ENCODE measurements at regions not wholly inside any gene's neighbourhood (a gene's known extent, or its start where the extent isn't known, plus 50 kb on each side); places are given as distances from the start of the nearest gene placed in this dataset.

DNA sequence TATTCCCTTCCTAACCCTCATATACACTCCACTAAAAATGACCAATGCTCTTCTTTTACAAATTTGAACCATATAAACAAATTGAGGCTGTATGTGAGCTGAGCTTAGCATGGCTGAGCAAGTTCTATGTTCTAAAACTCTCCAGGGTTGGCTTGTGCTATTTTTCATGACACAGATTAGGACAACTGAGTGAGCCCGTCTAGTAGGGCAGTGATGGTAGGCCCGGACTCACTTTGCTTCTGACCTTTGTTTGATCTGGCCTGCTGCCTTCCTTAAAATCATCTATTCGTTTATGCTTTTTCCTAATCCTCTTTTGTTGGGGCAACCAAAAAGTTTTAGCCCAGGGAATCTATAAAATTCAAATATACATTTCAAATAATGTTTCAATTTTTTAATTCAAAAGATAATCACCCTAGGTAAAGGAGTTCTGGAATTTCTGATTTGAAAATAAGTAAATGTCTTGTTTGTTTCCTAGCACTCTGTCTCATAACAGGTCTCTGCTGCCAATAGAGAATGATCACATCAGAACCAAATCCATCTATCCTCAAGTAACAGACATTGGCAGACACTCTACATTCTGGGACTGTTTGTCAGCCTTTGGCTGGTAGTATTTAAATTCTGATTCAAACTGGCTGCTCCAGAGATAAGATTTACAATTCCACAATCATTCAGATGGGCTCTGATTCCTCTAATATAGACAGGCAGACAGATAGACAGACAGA, 217.0 kb upstream of the TARS1 start:
- no peak for DNase-seq

DNA sequence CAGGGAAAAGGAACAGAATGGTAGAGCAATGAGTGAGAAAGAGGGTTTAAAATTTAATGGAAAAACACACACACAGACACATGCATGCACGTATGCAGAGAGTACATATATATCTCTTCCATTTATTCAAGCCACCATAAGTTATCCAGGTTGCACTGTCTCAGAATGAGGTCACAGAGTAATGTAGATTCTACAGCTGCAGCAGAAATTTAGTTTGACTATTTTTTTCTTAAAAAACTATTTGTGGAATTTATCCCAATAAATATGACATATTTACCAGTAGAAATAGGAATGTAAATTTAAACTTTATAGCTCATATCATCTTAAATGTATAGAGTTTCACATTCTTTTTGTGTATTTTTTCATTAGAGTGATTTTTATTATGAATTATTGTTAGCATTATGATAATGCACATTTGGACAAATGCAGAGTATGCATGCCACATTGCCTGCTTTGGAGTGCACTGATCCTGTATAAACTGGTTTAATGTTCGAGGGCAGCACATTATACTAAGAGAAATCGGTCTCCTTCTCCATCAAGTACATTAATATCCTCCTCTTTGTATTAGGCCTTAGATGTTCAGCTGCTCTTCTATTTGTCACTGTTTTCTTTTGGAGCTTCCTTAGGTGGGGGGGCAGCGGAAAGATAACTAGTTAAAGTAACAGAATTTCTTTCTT, 216.3 kb upstream of the TARS1 start:
- DNase-seq = no peak

DNA sequence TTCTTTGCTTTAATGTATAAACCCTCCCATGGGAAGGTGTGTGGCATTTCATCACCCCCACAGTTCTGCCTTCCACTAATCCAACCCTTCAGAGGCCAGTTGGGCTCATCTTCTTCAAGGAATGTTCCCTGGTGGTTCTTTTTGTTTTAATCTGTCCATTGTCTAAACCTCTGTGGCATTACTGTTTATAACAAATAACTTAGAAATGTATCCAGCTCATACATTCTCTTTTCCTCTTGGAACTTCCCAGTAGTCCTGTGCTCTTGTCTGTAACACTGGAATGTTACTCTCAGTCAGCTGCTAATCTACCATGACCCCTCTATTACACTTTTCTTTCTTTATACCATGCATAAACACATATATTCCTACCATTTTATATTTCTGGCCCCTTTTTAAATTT, 213.5 kb upstream of the TARS1 start:
- no peak for DNase-seq

DNA sequence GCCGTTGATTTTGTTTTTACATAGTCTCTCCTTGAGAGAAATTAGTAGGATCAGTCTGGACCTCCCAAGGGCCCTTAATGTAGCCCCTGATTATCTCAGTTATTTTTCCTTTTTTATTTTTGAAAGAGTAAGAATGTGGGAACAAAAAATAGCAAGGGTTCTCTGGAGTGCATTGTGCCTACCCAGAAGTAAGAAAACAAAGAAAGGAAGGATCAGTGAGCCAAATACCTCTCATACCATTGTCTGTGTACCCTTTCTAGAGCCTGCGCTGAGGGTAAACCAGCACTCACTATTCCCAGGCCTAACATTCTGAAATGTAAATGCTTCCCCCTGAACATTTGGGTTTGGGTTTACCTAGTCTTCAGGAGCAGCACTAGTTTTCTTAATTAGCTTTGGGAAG, 213.0 kb upstream of the TARS1 start:
- no peak for DNase-seq

DNA sequence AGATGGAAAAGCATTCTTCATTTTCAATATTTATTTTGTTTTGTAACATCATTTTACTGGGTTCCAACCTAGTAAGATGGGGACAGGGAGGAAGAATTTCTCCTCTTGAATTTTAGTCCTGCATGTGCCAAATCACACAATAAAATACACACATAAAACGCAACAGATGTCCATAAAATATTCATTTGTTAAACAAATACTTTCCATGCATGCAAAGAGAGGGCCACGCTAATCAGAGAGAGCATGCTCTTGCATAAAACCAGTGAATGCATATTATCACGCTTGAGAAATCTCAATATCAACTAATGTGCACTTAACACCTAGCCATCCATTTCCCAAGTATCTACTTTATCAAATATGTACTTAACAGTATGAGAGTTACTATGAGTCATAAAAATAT, 212.6 kb upstream of the TARS1 start:
- DNase-seq = no peak

DNA sequence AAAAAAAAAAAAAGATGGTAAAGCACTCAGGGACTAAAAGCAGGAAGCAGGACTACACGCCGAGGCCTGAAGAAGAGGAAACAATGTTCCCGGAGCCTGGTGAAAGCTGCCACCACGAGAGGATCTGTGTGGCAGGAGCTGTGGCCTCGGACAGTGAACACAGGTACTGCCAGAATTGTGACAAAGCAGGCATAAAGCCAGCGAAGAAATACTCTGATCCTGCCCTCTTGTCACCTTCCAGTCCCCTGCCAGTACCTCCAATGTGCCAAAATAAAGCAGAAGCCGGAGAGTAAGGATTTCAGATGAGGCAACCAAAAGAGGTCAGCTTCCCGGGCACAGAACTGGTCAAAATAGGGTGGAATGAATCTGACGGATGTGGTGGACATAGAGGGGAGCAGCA, 211.5 kb upstream of the TARS1 start:
- no peak for DNase-seq

DNA sequence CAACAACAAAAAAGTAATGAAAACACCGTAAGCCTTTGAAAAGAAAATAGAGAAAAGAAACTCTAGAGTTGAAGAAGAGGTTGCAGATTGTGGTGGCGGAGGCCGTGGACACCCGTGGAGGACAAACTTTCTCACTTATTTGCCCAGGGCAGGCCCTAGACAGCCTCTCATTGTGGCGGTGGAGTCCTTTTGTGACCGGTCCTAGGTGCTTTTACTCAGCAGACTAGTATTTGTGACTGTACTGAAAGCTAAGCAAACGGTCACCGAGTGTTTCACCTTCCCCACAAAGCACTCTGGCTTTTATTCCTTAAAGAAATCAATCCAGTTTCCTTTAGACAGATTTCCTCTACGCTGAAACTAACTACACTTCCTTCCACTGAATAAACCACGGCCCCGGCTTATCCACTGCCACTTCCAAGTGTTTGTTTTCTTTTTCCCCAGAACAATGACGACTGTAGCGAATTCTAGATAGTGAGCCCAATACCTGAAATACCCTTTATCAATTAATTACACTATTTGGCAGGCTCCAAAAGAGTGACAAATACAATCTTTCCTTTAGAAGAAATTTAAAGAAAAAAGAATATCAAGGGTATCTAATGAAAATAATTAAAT, 210.2 kb upstream of the TARS1 start:
- DNase-seq = no peak

DNA sequence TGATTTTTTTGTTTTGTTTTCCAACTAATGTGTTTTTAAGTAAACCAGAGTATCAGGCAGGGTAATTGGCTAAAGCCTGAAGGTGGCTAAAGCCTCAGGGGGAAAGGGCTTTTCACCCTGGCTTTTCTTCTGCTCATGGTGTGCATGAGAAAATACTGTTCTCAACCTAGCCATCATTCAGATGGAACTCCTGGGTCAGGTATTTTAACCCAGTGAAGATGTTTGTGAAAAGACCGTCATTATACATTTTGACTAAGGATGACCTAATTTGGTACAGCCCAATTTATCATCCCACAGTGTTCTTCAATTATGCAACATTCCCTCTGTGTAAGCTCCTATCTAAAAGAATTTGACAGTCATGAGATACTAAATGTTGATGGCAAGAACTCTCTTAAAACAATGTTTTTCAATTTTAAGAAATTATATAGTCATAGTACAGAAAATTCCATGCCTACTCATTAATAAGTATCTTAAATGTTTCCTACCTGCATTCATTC, 209.5 kb upstream of the TARS1 start:
- no peak for DNase-seq

DNA sequence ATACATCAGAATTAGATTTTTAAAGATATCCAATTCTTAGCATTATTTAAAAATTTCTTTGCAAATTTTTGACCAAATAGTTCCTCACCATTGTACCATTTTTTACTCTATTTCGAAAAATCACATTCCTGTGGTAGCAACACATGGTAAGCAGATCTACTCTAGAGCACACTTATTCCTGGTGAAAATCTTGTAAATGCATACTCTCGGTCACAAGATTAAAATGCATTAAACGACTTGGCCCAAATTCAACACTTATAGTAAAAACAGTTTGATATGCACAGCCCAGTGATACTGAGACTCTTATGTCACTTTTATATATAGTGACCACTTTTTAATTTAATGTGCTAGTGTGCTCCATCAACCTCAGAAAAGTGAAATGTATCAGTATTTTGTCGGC, 208.8 kb upstream of the TARS1 start:
- no peak for DNase-seq

DNA sequence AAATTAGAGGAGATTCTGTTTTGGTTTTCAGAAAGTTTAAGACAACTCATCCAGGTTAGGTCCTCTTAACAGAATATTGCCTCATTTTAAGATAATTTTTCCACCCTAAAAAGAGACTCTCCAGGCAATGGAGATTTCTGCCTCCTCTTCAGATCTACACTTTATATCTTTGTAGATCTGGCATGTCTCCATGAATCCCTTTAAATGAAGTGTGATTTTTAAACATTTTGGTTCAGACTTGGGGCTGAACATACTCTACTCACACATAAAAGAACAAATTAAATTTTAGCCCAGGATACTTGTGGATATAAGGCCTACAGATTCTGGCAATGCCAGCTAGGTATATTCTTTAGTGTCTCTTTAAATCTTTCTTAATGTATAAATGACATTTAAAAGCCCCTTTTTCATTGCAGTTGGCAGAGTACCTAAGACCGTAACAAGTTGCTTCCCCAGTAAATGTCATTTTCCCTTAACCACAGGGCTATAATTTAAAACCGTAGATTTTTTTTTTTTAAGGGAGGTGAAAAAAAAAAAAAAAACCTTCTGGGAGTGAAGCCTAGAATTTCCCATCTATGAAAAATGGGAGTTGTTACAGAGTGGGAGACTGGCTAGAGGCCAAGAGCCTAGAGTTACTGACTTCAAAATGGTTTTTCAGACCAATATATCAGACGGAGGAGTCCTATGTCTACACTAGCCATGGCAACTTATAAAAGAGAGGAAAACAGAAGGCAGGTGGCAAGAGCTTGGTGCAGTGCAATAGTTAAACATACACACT, 207.8 kb upstream of the TARS1 start:
- DNase-seq = peak; percentile 38

DNA sequence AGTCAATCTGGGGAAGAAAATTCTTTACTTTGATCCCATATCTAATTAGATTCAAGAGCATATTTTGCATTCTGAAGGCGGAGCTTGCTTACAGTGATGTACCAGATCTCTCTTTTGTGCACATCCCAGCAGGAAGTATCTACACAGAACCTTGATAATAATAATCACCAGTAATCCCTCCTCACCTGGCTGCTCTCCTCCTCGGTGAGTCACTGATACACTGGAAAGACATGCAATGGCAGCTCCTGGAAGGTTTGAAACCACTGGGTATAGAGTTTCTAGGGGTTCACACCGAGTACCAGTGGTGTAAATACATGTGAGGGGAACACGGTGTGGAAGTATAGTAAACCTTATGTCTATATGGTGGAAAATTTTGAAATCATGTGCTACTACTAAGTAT, 205.5 kb upstream of the TARS1 start:
- no peak for DNase-seq

DNA sequence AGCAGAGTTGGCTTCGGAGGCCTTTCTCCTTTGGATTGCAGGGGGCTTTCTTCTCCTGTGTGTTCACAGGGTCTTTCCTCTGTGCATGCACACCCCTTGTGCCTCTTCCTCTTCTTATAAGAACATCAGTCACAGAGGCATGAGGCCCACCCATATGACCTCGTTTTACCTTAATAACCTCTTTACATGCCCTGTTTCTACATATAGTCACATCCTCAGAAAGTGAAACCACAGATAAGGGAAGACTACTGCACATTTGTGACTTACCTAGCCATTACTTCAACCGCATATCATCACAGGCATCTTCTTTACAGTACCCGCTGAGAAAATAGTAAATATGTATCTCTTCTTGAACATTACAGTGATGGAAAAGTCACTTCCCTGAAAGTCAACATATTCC, 204.9 kb upstream of the TARS1 start:
- no peak for DNase-seq

DNA sequence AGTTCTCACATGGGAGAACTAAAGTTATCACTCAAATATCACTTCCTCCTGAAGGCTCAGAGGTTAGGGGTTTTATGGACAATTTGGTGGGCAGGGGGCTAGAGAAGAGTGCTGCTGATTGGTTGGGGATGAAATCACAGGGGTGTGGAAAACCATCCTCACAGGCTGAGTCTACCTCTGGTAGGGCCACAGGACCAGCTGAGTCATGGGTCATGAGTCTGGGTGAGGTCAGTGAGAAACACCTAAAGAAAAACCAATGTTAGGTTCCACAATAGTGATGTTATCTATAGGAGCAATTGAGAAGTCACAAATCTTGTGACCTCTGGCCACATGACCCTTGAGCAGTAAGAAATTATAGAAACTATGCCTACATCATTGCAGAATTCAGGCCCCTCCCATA, 203.3 kb upstream of the TARS1 start:
- no peak for DNase-seq

DNA sequence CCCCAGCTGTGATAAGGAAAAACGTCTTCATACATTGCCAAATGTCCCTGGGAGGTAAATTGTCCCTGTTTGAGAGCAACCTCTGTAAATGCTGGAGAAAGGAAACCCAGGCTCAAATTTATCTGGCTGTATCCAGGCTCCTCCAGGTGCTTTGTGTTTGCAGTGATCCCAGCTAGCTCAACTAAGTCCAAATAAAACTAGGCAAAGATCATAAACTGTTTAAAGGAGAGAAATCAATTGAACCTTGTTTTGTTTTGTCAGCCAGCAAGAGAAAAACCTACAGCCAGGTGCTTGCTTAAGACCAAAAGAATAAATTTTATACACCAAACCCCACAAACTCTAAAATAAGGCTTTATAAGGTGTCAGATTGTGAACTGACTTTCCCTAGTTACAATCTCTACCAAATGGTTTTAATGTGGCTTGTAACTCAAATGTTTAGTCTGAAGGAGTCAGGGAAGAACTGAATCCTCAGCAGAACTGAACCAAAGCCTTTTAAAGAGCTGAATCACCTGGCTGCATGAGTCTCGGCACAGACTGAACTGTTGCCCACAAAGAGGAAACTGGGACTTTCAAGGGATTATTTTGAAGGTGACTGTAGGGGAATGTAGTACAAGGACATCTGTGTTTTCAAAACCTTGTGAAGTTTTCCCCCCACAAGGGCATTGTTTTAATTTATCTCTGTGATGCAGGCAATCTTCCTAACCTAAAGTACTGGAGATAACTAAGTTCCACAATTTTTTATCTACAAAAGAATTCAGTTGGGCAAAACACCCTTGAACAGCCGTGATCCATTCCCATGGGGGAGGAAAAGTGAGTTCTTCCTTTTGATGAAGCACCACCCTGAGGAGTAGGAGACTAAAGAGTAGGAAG, 201.7 kb upstream of the TARS1 start:
- DNase-seq = no peak

DNA sequence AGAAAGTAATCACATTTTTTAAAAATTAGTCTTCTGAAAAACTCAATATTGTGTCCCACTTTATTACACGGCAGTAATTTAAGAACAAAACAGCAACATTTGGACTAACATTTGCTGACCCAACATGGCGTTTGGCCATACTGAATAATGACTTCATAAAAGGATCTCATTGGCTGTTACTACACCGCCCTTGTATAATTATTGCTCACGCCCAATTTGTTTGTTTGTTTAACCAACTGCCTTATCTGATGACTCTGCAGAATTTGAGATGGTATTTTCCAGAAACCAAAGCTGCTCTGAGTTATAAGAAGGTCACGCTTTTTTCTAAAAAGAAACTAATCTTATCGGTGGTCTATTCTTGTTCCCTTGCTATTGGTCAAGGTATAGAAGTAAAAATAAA, 200.2 kb upstream of the TARS1 start:
- DNase-seq = no peak

DNA sequence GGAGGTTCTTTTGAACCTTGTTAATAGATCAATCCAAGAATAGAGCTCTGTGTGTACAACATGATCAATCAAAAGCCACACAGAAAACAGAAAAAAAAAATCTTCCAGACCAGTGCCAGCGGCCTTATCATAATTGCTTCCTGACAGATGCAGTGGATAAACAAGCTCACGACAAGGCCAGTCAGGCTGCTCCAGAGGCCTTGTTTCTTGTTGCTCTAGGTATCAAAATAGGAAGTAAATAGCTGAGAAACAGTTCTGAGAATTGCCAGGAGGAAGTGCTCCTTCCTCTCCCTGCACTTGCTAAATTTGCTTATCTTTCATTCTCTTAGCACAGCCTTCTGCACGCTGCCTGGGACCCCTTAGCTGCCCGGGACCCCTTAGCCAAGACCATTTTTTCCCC, 199.0 kb upstream of the TARS1 start:
- DNase-seq = no peak

DNA sequence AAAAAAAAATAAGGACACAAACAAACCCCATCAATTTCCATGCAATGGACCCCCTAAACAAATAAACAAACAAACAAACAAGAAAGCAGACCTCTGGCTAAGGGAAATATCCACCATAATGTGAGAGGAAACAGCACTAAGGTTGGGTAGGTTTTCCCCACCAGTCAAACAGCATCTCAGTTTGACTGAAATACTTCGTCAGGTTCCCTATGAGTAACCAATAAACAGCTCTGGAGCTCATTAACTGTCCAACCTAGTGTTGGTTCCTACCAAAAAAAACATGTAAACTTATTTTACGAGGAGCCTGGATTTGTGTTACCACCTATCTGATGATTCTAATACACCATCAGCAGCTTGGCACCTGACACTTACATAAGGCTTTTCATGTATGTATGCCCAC, 198.5 kb upstream of the TARS1 start:
- DNase-seq = no peak

DNA sequence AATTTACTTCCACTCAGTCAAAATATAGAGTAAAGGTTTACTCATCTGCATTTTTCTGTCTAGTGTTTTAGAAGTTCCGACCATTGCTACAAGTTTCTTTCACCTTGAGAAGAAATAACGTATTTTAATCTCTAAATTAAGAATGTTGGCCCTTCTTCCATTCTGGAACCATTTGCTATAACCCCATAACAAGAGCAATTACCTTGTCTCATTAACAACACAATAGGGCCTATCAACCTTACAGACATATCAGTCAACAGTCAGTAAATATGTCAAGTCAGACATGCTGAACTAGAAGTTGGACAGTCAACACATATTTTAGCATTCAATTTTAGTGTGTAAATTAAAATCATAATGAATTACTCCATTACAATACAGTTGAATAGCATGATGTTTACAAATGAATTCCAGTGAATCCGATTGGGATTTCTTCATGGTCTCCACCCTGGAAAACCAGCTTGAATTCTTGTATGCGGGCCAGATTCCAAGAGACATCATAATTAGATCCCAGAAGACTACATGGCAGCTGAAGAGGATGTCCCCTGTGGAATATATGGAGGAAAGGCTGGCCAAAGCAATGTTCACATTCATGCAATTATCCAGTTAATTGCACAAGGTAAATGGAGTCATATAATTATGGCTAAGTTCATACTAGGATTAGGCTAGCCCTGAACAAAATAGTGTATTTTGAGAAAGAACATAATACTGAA, 196.2 kb upstream of the TARS1 start:
- no peak for DNase-seq

DNA sequence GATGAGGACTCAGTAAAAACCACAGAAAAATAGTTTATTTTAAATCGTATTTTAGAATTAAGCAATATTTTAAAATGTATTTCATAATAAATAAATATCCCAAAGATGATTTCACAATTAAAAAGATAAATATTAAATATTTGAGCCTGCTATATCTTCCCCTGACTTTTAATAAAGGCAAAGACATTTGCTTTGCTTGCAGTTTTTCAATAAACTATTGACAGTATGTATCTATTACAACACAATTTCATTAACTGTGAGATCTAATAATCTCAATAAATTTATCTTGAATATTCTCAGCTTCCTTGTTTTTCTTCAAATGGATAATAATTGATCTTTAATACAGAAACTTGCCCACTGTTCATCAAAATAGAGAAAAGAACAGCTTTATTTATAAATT, 186.2 kb upstream of the TARS1 start:
- no peak for DNase-seq

DNA sequence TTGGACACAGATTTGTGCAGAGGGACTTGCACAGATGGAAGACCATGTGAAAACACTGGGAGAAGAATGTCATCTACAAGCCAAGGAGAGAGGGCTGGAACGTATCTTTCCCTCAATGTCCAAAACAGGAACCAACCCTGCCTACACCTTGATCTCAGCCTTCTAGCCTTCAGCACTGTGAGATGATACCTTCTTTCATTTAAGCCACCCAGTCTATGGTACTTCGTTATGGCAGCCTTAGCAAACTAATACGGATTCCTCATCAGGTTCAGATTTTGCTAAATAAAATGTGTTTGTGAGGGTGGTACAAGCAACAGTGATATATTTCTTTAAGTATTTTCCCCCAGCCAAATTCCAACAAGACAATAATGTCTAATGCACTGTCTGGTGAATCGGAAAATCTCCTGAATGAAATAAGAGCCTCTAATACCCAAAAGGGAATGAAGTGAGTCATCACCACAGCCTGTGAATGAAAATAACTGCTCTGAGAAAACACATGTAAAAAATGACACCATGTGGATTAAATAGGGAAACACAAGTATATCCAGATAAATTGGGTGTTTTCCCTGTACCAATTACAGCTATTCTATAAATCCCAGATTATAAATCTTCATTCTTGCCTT, 182.8 kb upstream of the TARS1 start:
- no peak for DNase-seq

DNA sequence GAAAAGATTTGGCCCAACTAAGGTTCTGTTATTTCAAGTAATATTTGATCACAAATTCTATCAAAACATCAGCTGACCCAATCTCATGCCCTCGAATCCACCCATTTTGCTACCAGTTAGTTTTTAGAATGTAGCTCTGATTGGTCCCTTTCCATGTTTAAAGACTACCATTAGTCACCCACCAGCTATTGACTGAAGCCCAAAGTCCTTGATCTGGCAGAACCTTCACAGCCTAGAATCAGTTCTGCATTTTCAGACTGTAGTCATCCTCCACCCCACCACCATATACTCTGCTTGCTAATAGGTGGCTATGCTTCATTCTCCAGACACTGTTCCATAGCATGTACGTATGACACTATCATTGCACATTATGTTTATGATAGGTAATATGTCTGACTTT, 182.2 kb upstream of the TARS1 start:
- DNase-seq = no peak

All from femur (tissue), 1 donor.